H9 (cell line): ENCODE measurements at regions not wholly inside any gene's neighbourhood (a gene's known extent, or its start where the extent isn't known, plus 50 kb on each side); places are given as distances from the start of the nearest gene placed in this dataset.

Source experiments
- DNase-seq: peaks from one replicate; pipeline ENCODE4 v3.0.0-alpha.2; 2017
- H2AFZ ChIP-seq: one replicate; pipeline ENCODE4 v1.6.1; 2013; ENCODE audit warnings: mild to moderate bottlenecking, low read length, control low read depth, moderate library complexity
- H2AK5ac ChIP-seq: 2 replicates; pipeline ENCODE4 v1.6.1; 2013; ENCODE audit warnings: low read length, control low read depth, mixed read lengths; ENCODE audit not compliant: insufficient read length
- H2BK120ac ChIP-seq: one replicate; pipeline ENCODE4 v1.6.1; 2013; ENCODE audit warnings: low read depth, mild to moderate bottlenecking, low read length, control low read depth, inconsistent platforms; ENCODE audit not compliant: poor library complexity, severe bottlenecking
- H2BK12ac ChIP-seq: 2 replicates; pipeline ENCODE4 v1.6.1; 2013; ENCODE audit warnings: low read length, control low read depth, mixed read lengths, low read depth; ENCODE audit not compliant: insufficient read length
- H2BK15ac ChIP-seq: 2 replicates; pipeline ENCODE4 v1.6.1; 2013; ENCODE audit warnings: low read depth, low read length, control low read depth
- H2BK20ac ChIP-seq: one replicate; pipeline ENCODE4 v1.6.1; 2013; ENCODE audit warnings: low read depth, mild to moderate bottlenecking, low read length, control low read depth, inconsistent platforms; ENCODE audit not compliant: poor library complexity, severe bottlenecking
- H2BK5ac ChIP-seq: 2 replicates; pipeline ENCODE4 v1.6.1; 2013; ENCODE audit warnings: low read length, control low read depth, mixed read lengths; ENCODE audit not compliant: insufficient read length
- H3K14ac ChIP-seq: 2 replicates; pipeline ENCODE4 v1.6.1; 2013; ENCODE audit warnings: low read length, control low read depth; ENCODE audit not compliant: insufficient read depth
- H3K18ac ChIP-seq: 2 replicates; pipeline ENCODE4 v1.6.1; 2013; ENCODE audit warnings: low read depth, mild to moderate bottlenecking, mixed read lengths, low read length, control low read depth; ENCODE audit not compliant: insufficient read length
- H3K23ac ChIP-seq: 2 replicates; pipeline ENCODE4 v1.6.1; 2013; ENCODE audit warnings: low read length, control low read depth, mixed read lengths, low read depth; ENCODE audit not compliant: insufficient read length
- H3K23me2 ChIP-seq: 2 replicates; pipeline ENCODE4 v1.6.1; 2013; ENCODE audit warnings: low read depth, mild to moderate bottlenecking, mixed read lengths, low read length, control low read depth; ENCODE audit not compliant: insufficient read length, poor library complexity, severe bottlenecking
- H3K27ac ChIP-seq: 2 replicates; pipeline ENCODE4 v1.5.1; 2013; ENCODE audit warnings: low read length, control low read depth, mixed read lengths, low read depth; ENCODE audit not compliant: insufficient read length
- H3K27me3 ChIP-seq: 2 replicates; pipeline ENCODE4 v1.6.1; 2013; ENCODE audit warnings: low read length, control low read depth, inconsistent platforms; ENCODE audit not compliant: insufficient read depth
- H3K4ac ChIP-seq: 2 replicates; pipeline ENCODE4 v1.6.1; 2013; ENCODE audit warnings: low read depth, mild to moderate bottlenecking, control low read depth, inconsistent platforms, low read length, moderate library complexity
- H3K4me1 ChIP-seq: 2 replicates; pipeline ENCODE4 v1.6.1; 2013; ENCODE audit warnings: low read length, control low read depth, inconsistent platforms; ENCODE audit not compliant: insufficient read depth
- H3K4me2 ChIP-seq: 2 replicates; pipeline ENCODE4 v1.6.1; 2013; ENCODE audit warnings: low read length, control low read depth, mixed read lengths; ENCODE audit not compliant: insufficient read length, insufficient read depth
- H3K56ac ChIP-seq: 2 replicates; pipeline ENCODE4 v1.6.1; 2013; ENCODE audit warnings: low read depth, mild to moderate bottlenecking, mixed read lengths, low read length, control low read depth; ENCODE audit not compliant: insufficient read length
- H3K79me1 ChIP-seq: 2 replicates; pipeline ENCODE4 v1.6.1; 2013; ENCODE audit warnings: low read depth, mild to moderate bottlenecking, moderate library complexity, low read length, control low read depth, inconsistent platforms; ENCODE audit not compliant: insufficient read depth, poor library complexity, severe bottlenecking
- H3K79me2 ChIP-seq: 2 replicates; pipeline ENCODE4 v1.6.1; 2013; ENCODE audit warnings: low read length, control low read depth, inconsistent platforms; ENCODE audit not compliant: insufficient read depth
- H3K9ac ChIP-seq: 2 replicates; pipeline ENCODE4 v1.6.1; 2013; ENCODE audit warnings: low read length, control low read depth, mixed read lengths; ENCODE audit not compliant: insufficient read length; ENCODE audit errors: extremely low read depth
- H3K9me3 ChIP-seq: one replicate; pipeline ENCODE4 v1.6.1; 2013; ENCODE audit warnings: low read depth, low read length, inconsistent platforms; ENCODE audit not compliant: control insufficient read depth
- H3T11ph ChIP-seq: one replicate; pipeline ENCODE4 v1.6.1; 2013; ENCODE audit warnings: mild to moderate bottlenecking, low read length, control low read depth, inconsistent platforms
- H4K20me1 ChIP-seq: one replicate; pipeline ENCODE4 v1.6.1; 2013; ENCODE audit not compliant: control insufficient read depth, insufficient read length, insufficient read depth
- H4K5ac ChIP-seq: 2 replicates; pipeline ENCODE4 v1.6.1; 2013; ENCODE audit warnings: low read depth, mild to moderate bottlenecking, mixed read lengths, low read length, control low read depth; ENCODE audit not compliant: insufficient read length
- H4K8ac ChIP-seq: replicated peaks from 2 replicates; pipeline ENCODE4 v1.6.1; 2013; ENCODE audit warnings: low read length, control low read depth, mixed read lengths, low read depth; ENCODE audit not compliant: insufficient read length
- H4K91ac ChIP-seq: 2 replicates; pipeline ENCODE4 v1.6.1; 2013; ENCODE audit warnings: low read depth, mild to moderate bottlenecking, moderate library complexity, mixed read lengths, low read length, control low read depth; ENCODE audit not compliant: insufficient read length
- H3K27ac Mint-ChIP-seq, 3 experiments: 2 replicates in 2 of 3; 3 replicates in 1 of 3; pipeline ENCODE4 v1.8.0; 2020 to 2021; ENCODE audit warnings: mixed read lengths in 3 of 3, mild to moderate bottlenecking in 1 of 3, moderate library complexity in 1 of 3
- H3K27me3 Mint-ChIP-seq: 2 replicates; pipeline ENCODE4 v1.8.0; 2021; ENCODE audit warnings: low read depth, mild to moderate bottlenecking, moderate library complexity, mixed read lengths
- H3K36me3 Mint-ChIP-seq, 3 experiments: 2 replicates in 2 of 3; 3 replicates in 1 of 3; pipeline ENCODE4 v1.8.0; 2020 to 2021; ENCODE audit warnings: low read depth in 3 of 3, mixed read lengths in 3 of 3; ENCODE audit not compliant: insufficient read depth in 1 of 3
- H3K4me1 Mint-ChIP-seq, 2 experiments: 2 replicates each; pipeline ENCODE4 v1.8.0; 2020; ENCODE audit warnings: mixed read lengths in 2 of 2
- H3K4me3 Mint-ChIP-seq, 2 experiments: 2 replicates in 1 of 2; 3 replicates in 1 of 2; pipeline ENCODE4 v1.8.0; 2020 to 2021; ENCODE audit warnings: mild to moderate bottlenecking in 2 of 2, mixed read lengths in 2 of 2, moderate library complexity in 1 of 2
- H3K9me3 Mint-ChIP-seq, 2 experiments: 2 replicates in 1 of 2; 3 replicates in 1 of 2; pipeline ENCODE4 v1.8.0; 2020; ENCODE audit warnings: mild to moderate bottlenecking in 2 of 2, mixed read lengths in 2 of 2, moderate library complexity in 1 of 2
- CTCF ChIP-seq: fragments of 200-600 bp; sonication (generic); conservative IDR thresholded peaks from 3 replicates; pipeline ENCODE4 v1.8.0; 2021; ENCODE audit warnings: antibody characterized with exemption, mild to moderate bottlenecking
- WGBS: extraction: QIAGEN DNeasy Blood & Tissue Kit; methylation state at CpG from one replicate; pipeline ENCODE4 v1.1.7; 2013; ENCODE audit warnings: missing lambda C conversion rate, low lambda C conversion rate, mixed read lengths; ENCODE audit not compliant: insufficient read length; ENCODE audit errors: extremely low coverage; 5-methylcytosine and 5-hydroxymethylcytosine counted together

GRCh38 chr17:53724726-53725125, 98.0 kb upstream of the KIF2B start:
- no peak overlapping the region for H2AFZ ChIP-seq
- no peak overlapping the region for H3K18ac ChIP-seq
- no peak overlapping the region for H4K91ac ChIP-seq
- no peak overlapping the region for H3K9ac ChIP-seq
- H3K4ac ChIP-seq, result no peak overlapping the region
- no peak overlapping the region for H2BK15ac ChIP-seq
- H3K9me3 ChIP-seq, result peaks cover 13% of the 10 kb centered on the region
- H4K20me1 ChIP-seq, result no peaks in the 10 kb centered on the region
- no peak overlapping the region for H2AK5ac ChIP-seq
- H3K79me1 ChIP-seq, result no peaks in the 10 kb centered on the region
- Mint-ChIP-seq H3K27me3 (no peaks in the 10 kb centered on the region; the same call in none of the 2 replicates), H3K27ac (peak overlapping the region in 1 of 3 experiments; percentile 70; a peak in 1 of 7 replicates), H3K9me3 (peaks cover 16 to 22% of the 10 kb centered on the region in 2 experiments), H3K4me3 (no peak overlapping the region), H3K4me1 (no peaks in the 10 kb centered on the region), H3K36me3 (peaks cover 7 to 30% (median 20%) of the 10 kb centered on the region in 3 experiments)
- H2BK120ac ChIP-seq, result no peak overlapping the region
- no peak overlapping the region for H3K4me2 ChIP-seq
- H2BK20ac ChIP-seq, result no peak overlapping the region
- WGBS, result no CpG with 5 or more reads among the region's 1 CpG
- H3K4me1 ChIP-seq, result no peaks in the 10 kb centered on the region
- no peak overlapping the region for H3K23ac ChIP-seq
- no peak overlapping the region for H3K56ac ChIP-seq
- no peaks in the 10 kb centered on the region for H3K27me3 ChIP-seq
- H2BK5ac ChIP-seq, result no peak overlapping the region
- H3K23me2 ChIP-seq, result no peaks in the 10 kb centered on the region
- H3K14ac ChIP-seq, result no peak overlapping the region
- DNase-seq, result no peak
- no peak overlapping the region for H4K5ac ChIP-seq
- H3T11ph ChIP-seq, result no peak overlapping the region
- TF ChIP-seq CTCF, result no peak
- H3K79me2 ChIP-seq, result no peaks in the 10 kb centered on the region
- H3K27ac ChIP-seq, result no peak overlapping the region
- no peak overlapping the region for H2BK12ac ChIP-seq
- no peak overlapping the region for H4K8ac ChIP-seq
